GM23248 (cell line): ENCODE measurements at regions not wholly inside any gene's neighbourhood (a gene's known extent, or its start where the extent isn't known, plus 50 kb on each side); places are given as distances from the start of the nearest gene placed in this dataset.
A peak's percentile ranks its signal among the peaks of the same experiment; 100 is the strongest.

Experiments used
- DNase-seq: peaks from one replicate; pipeline ENCODE4 v3.0.0-alpha.2; 2015
- H2AFZ ChIP-seq: fragments of 200-600 bp; sonication (generic); 2 replicates; pipeline ENCODE4 v1.6.1; 2016; ENCODE audit warnings: antibody characterized with exemption
- H3F3A ChIP-seq: fragments of 200-600 bp; sonication (generic); 2 replicates; pipeline ENCODE4 v1.6.1; 2016; ENCODE audit warnings: mild to moderate bottlenecking, antibody characterized with exemption, mixed run types; ENCODE audit not compliant: insufficient read depth
- H3K27ac ChIP-seq: fragments of 200-600 bp; sonication (generic); 2 replicates; pipeline ENCODE4 v1.5.1; 2016; ENCODE audit warnings: mild to moderate bottlenecking
- H3K27me3 ChIP-seq: fragments of 200-600 bp; sonication (generic); replicated peaks from 2 replicates; pipeline ENCODE4 v1.6.1; 2016; ENCODE audit warnings: mild to moderate bottlenecking; ENCODE audit not compliant: insufficient read depth
- H3K36me3 ChIP-seq: fragments of 200-600 bp; sonication (generic); 2 replicates; pipeline ENCODE4 v1.6.1; 2016; ENCODE audit warnings: low read depth, mild to moderate bottlenecking
- H3K4me1 ChIP-seq: fragments of 200-600 bp; sonication (generic); 2 replicates; pipeline ENCODE4 v1.6.1; 2016; ENCODE audit warnings: mild to moderate bottlenecking; ENCODE audit not compliant: insufficient read depth
- H3K4me2 ChIP-seq: fragments of 200-600 bp; sonication (generic); one replicate; pipeline ENCODE4 v1.6.1; 2016; ENCODE audit warnings: mild to moderate bottlenecking; ENCODE audit not compliant: unreplicated experiment
- H3K4me3 ChIP-seq: fragments of 200-600 bp; sonication (generic); 2 replicates; pipeline ENCODE4 v1.5.1; 2016; ENCODE audit warnings: mild to moderate bottlenecking
- H3K79me2 ChIP-seq: fragments of 200-600 bp; sonication (generic); 2 replicates; pipeline ENCODE4 v1.6.1; 2016; ENCODE audit warnings: mild to moderate bottlenecking; ENCODE audit not compliant: insufficient read depth
- H3K9ac ChIP-seq: fragments of 200-600 bp; sonication (generic); 2 replicates; pipeline ENCODE4 v1.6.1; 2016; ENCODE audit warnings: mild to moderate bottlenecking
- H3K9me2 ChIP-seq: fragments of 200-600 bp; sonication (generic); 2 replicates; pipeline ENCODE4 v1.6.1; 2016; ENCODE audit warnings: mixed run types, mild to moderate bottlenecking, moderate library complexity; ENCODE audit not compliant: insufficient read depth
- H3K9me3 ChIP-seq: fragments of 200-600 bp; sonication (generic); one replicate; pipeline ENCODE4 v1.6.1; 2017; ENCODE audit warnings: low read depth
- H4K20me1 ChIP-seq: fragments of 200-600 bp; sonication (generic); 2 replicates; pipeline ENCODE4 v1.6.0; 2016; ENCODE audit not compliant: insufficient read depth
- EZH2 ChIP-seq: fragments of 200-600 bp; sonication (generic); IDR thresholded peaks from 2 replicates; pipeline ENCODE4 v1.6.1; 2018; ENCODE audit warnings: antibody characterized with exemption, mild to moderate bottlenecking; ENCODE audit not compliant: insufficient read depth, poor library complexity, severe bottlenecking
- EZH2phosphoT487 ChIP-seq: fragments of 200-600 bp; sonication (generic); IDR thresholded peaks from 2 replicates; pipeline ENCODE4 v1.6.1; 2018; ENCODE audit warnings: antibody characterized with exemption, moderate library complexity, mild to moderate bottlenecking, low read depth; ENCODE audit not compliant: insufficient read depth
- WGBS, 2 experiments: methylation state at CpG; one replicate each; pipeline ENCODE4 v1.1.6; 2015 to 2017; ENCODE audit warnings: low lambda C conversion rate in 2 of 2, low coverage in 1 of 2; ENCODE audit errors: missing lambda C conversion rate in 2 of 2; 5-methylcytosine and 5-hydroxymethylcytosine counted together
- in situ Hi-C: fragments of 300-500 bp; cut with MboI; formaldehyde crosslinking; loops from 2 replicates; pipeline ENCODE4 v1.15.0; 2020

GRCh38 chr13:34294483-34295129, 476.7 kb downstream of the RFC3 start:
- Histone ChIP-seq H3K9ac (0 out of 2 replicates have a peak overlapping the region, but pooled peaks have one; percentile 22), H3K4me3 (peak overlapping the region; percentile 52), H2AFZ (peak overlapping the region; percentile 68), H3K9me2 (0 out of 2 replicates have a peak, but pooled peaks cover 4% of the 10 kb centered on the region), H3K9me3 (no peaks in the 10 kb centered on the region), H4K20me1 (no peaks in the 10 kb centered on the region), H3K27ac (no peak overlapping the region), H3K27me3 (no peaks in the 10 kb centered on the region), H3K36me3 (no peaks in the 10 kb centered on the region; the same call in 1 of the 2 replicates), H3F3A (no peaks in the 10 kb centered on the region), H3K4me2 (peak overlapping the region; percentile 81), H3K79me2 (no peaks in the 10 kb centered on the region), H3K4me1 (no peaks in the 10 kb centered on the region)
- peak; percentile 37 for DNase-seq
- WGBS, 2 experiments, result 6 to 15% methylated on average over 5 of the region's 5 CpGs
- TF ChIP-seq EZH2phosphoT487 (no peak), EZH2 (no peak)
- in situ Hi-C loops, result no loop called here

GRCh38 chr13:34300559-34300958, 482.6 kb downstream of the RFC3 start:
- peak overlapping the region; percentile 56 for H3K4me2 ChIP-seq
- in situ Hi-C loops, result no loop called here
- no peak for TF ChIP-seq EZH2phosphoT487
- no peak for TF ChIP-seq EZH2
- no peaks in the 10 kb centered on the region for H3K27me3 ChIP-seq
- peaks cover 7% of the 10 kb centered on the region; the same call in 1 of the 2 replicates for H3K4me1 ChIP-seq
- H3K27ac ChIP-seq, result no peak overlapping the region
- H4K20me1 ChIP-seq, result no peaks in the 10 kb centered on the region
- H3K9ac ChIP-seq, result no peak overlapping the region
- H3K4me3 ChIP-seq, result peak overlapping the region; percentile 31; the same call in 1 of the 2 replicates
- H3K9me3 ChIP-seq, result no peaks in the 10 kb centered on the region
- H3F3A ChIP-seq, result no peaks in the 10 kb centered on the region
- peak overlapping the region; percentile 45; the same call in 1 of the 2 replicates for H2AFZ ChIP-seq
- WGBS, 2 experiments, result 0% methylated on average over 1 of the region's 1 CpG
- DNase-seq, result peak; percentile 20
- no peaks in the 10 kb centered on the region for H3K79me2 ChIP-seq
- H3K36me3 ChIP-seq, result no peaks in the 10 kb centered on the region; the same call in 1 of the 2 replicates
- no peaks in the 10 kb centered on the region; the same call in 1 of the 2 replicates for H3K9me2 ChIP-seq

- no peak for TF ChIP-seq EZH2
- Histone ChIP-seq H4K20me1 (no peaks in the 10 kb centered on the region), H3K9ac (no peak overlapping the region), H3K9me3 (no peaks in the 10 kb centered on the region), H3K4me3 (no peak overlapping the region), H3K9me2 (no peaks in the 10 kb centered on the region; the same call in 1 of the 2 replicates), H3K36me3 (no peaks in the 10 kb centered on the region), H2AFZ (no peak overlapping the region), H3K4me1 (peaks cover 7% of the 10 kb centered on the region; the same call in 1 of the 2 replicates), H3K4me2 (no peak overlapping the region), H3K27ac (no peak overlapping the region), H3K27me3 (no peaks in the 10 kb centered on the region), H3F3A (no peaks in the 10 kb centered on the region), H3K79me2 (no peaks in the 10 kb centered on the region)
- DNase-seq, result no peak
- in situ Hi-C loops, result no loop called here
Measured at GRCh38 chr13:34302596-34302995, 484.6 kb downstream of the RFC3 start.

DNA sequence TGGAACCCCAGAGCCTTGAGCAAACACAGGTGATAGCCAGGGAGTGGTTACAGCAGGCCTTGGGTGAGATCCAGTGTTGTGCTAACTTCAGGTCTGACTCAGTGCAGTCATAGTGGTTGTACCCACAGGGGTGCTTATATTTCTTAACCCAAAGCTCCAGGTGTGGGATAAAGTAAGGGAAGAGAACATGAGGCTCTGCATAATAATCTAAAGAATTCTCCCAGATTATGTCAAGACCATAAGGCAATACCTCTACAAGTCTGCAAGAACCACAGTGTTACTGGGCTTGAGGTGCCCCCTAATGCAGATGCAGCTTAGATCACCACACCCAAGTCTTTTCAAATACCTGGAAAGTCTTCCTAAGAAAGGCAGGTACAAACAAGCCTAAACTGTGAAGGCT, 485.4 kb downstream of the RFC3 start:
- Histone ChIP-seq H3K27me3 (no peaks in the 10 kb centered on the region), H3K9ac (no peak overlapping the region)

More for the DNA sequence above, 485.4 kb downstream of the RFC3 start:
- no peaks in the 10 kb centered on the region for H3K36me3 ChIP-seq
- no peak overlapping the region for H2AFZ ChIP-seq
- H4K20me1 ChIP-seq, result no peaks in the 10 kb centered on the region
- no peaks in the 10 kb centered on the region for H3K79me2 ChIP-seq
- DNase-seq, result no peak
- no peak overlapping the region for H3K27ac ChIP-seq
- TF ChIP-seq EZH2, result no peak
- no peak for TF ChIP-seq EZH2phosphoT487
- H3K4me1 ChIP-seq, result peaks cover 7% of the 10 kb centered on the region; the same call in 1 of the 2 replicates
- H3K9me3 ChIP-seq, result no peaks in the 10 kb centered on the region
- no peaks in the 10 kb centered on the region for H3F3A ChIP-seq
- no peak overlapping the region for H3K4me3 ChIP-seq
- H3K9me2 ChIP-seq, result no peaks in the 10 kb centered on the region; the same call in 1 of the 2 replicates
- H3K4me2 ChIP-seq, result no peak overlapping the region
- in situ Hi-C loops, result no loop called here
